ENCODE measurements at regions not wholly inside any gene's neighbourhood (a gene's known extent, or its start where the extent isn't known, plus 50 kb on each side); places are given as distances from the start of the nearest gene placed in this dataset.

DNA sequence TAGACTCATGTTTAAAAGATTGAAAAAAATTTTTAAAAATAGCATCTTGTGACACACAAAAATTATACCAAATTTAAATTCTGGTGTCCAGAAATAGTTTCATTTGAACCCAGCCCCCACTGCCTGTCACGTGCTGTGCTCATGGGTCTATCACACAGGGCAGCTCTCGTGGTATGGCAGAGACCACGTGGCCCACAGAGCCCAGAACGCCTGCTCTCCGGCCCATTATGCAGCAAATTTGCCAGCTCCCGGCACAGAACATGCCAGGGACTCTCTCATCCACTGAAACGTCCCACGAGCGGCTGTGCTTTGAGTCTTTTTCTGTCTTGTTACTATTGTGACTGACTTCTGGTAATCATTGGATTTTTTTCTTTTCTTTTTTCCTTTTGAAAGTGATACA, 224.3 kb downstream of the TTLL2 start:
- H3K4me3 ChIP-seq (ENCODE audit: low read depth, low read length), result no peak overlapping the region
- TF ChIP-seq POLR2A (IDR thresholded peaks at IDR 0.05; ENCODE audit: extremely low read depth, insufficient read length) (no peak), MYC (IDR thresholded peaks at IDR 0.05; ENCODE audit: low read depth, low read length) (no peak)
- TF ChIP-seq, protein P1, sequence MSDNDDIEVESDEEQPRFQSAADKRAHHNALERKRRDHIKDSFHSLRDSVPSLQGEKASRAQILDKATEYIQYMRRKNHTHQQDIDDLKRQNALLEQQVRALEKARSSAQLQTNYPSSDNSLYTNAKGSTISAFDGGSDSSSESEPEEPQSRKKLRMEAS (IDR thresholded peaks at IDR 0.05; ENCODE audit: low read depth, low read length), result 0 out of 2 replicates have a peak, but pooled peaks have one; percentile 18
- TF ChIP-seq, protein P2, sequence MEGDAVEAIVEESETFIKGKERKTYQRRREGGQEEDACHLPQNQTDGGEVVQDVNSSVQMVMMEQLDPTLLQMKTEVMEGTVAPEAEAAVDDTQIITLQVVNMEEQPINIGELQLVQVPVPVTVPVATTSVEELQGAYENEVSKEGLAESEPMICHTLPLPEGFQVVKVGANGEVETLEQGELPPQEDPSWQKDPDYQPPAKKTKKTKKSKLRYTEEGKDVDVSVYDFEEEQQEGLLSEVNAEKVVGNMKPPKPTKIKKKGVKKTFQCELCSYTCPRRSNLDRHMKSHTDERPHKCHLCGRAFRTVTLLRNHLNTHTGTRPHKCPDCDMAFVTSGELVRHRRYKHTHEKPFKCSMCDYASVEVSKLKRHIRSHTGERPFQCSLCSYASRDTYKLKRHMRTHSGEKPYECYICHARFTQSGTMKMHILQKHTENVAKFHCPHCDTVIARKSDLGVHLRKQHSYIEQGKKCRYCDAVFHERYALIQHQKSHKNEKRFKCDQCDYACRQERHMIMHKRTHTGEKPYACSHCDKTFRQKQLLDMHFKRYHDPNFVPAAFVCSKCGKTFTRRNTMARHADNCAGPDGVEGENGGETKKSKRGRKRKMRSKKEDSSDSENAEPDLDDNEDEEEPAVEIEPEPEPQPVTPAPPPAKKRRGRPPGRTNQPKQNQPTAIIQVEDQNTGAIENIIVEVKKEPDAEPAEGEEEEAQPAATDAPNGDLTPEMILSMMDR (IDR thresholded peaks at IDR 0.05; ENCODE audit: low read depth, low read length), result no peak
- no peak for DNase-seq (ENCODE audit: low read depth)

DNA sequence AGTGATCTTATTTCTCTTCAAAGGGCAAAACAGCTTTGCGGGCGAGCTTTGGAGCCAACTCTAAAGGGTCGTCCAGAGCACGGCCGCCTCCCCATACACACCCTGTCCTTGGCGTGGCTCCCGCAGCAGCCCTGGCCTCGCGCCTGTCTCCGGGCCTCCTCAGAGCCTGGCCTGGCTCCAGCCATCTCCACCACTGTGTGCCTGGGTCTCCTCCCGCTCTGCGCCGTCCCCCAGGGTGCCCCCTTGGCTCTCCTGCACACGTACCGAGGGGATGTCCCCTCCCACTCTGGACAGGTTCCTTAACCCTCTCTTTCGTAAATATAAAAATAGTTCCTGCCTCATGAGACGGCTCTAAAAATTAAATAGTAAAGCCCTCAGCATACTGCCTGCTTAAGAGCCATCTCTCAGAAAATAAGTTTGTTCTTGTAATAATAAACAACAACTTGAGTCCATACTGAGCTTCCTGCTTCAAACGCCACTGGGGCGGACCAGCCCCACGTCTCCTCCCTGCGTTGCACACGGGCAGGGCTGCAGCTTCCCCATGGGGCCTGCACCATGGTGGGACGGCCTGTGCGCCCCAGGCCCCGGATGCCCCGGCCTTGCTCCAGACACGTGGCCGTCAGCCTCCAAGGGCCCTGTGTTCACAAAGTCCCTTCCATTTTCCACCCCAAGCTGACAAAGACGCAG, 226.2 kb downstream of the TTLL2 start:
- H3K4me3 ChIP-seq (ENCODE audit: low read depth, low read length), result no peak overlapping the region
- TF ChIP-seq POLR2A (IDR thresholded peaks at IDR 0.05; ENCODE audit: extremely low read depth, insufficient read length), result no peak
- TF ChIP-seq MYC (IDR thresholded peaks at IDR 0.05; ENCODE audit: low read depth, low read length), result no peak
- TF ChIP-seq, protein P1 (IDR thresholded peaks at IDR 0.05; ENCODE audit: low read depth, low read length), result no peak
- TF ChIP-seq, protein P2 (IDR thresholded peaks at IDR 0.05; ENCODE audit: low read depth, low read length), result no peak
- no peak for DNase-seq (ENCODE audit: low read depth)

DNA sequence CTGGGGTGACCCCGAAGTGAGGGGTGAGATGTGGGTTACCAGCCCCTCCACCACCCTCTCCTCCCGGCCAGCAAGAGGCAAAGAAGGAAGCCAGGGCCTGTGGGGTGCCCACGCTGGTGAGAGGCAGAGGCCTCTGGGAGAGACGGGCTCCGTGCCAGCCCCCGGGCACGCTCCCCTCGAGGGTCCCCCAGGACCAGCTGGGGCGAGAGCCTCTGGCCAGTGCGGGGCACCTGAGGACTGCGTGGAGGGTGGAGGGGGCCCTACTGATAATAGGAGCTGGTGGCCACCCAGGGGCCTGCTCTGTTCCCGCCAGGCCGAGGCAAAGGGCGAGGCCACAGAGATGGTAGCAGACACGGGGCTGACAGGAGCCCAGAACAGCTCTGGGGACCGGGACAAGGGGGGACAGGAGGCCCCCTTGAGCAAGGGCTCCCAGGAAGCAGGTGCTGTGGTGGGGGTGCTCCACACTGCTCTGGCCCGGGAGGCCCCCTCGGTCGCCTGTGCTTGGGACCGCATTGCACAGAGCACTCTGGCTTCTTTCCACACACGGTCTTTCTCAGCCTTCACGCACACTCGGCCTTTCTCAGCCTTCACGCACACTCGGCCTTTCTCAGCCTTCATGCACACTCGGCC, 226.9 kb downstream of the TTLL2 start:
- TF ChIP-seq MYC (IDR thresholded peaks at IDR 0.05; ENCODE audit: low read depth, low read length) (no peak), POLR2A (IDR thresholded peaks at IDR 0.05; ENCODE audit: extremely low read depth, insufficient read length) (no peak)
- TF ChIP-seq, protein P2 (IDR thresholded peaks at IDR 0.05; ENCODE audit: low read depth, low read length), result no peak
- TF ChIP-seq, protein P1 (IDR thresholded peaks at IDR 0.05; ENCODE audit: low read depth, low read length), result no peak
- H3K4me3 ChIP-seq (ENCODE audit: low read depth, low read length), result no peak overlapping the region
- no peak for DNase-seq (ENCODE audit: low read depth)

DNA sequence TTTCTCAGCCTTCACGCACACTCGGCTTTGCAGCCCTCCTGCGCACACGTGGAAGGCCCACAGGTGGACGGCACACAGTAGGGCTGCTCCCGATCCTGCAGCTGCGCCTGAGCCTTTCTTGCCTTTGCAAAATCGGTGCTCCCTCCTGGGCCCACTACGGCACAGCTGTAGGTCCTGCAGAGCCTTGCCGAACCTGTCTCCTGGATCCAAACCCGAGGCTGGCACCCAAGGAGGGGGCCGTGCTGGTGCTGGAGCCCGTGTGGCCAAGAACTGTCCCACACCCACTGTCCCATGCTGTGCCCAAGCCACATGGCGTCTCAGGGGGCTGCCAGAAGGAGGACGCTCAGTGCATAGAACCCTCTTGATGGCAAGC, 227.4 kb downstream of the TTLL2 start:
- no peak for TF ChIP-seq POLR2A (IDR thresholded peaks at IDR 0.05; ENCODE audit: extremely low read depth, insufficient read length)
- TF ChIP-seq, protein P2 (IDR thresholded peaks at IDR 0.05; ENCODE audit: low read depth, low read length), result no peak
- TF ChIP-seq, protein P1 (IDR thresholded peaks at IDR 0.05; ENCODE audit: low read depth, low read length), result no peak
- no peak for DNase-seq (ENCODE audit: low read depth)
- no peak overlapping the region for H3K4me3 ChIP-seq (ENCODE audit: low read depth, low read length)

DNA sequence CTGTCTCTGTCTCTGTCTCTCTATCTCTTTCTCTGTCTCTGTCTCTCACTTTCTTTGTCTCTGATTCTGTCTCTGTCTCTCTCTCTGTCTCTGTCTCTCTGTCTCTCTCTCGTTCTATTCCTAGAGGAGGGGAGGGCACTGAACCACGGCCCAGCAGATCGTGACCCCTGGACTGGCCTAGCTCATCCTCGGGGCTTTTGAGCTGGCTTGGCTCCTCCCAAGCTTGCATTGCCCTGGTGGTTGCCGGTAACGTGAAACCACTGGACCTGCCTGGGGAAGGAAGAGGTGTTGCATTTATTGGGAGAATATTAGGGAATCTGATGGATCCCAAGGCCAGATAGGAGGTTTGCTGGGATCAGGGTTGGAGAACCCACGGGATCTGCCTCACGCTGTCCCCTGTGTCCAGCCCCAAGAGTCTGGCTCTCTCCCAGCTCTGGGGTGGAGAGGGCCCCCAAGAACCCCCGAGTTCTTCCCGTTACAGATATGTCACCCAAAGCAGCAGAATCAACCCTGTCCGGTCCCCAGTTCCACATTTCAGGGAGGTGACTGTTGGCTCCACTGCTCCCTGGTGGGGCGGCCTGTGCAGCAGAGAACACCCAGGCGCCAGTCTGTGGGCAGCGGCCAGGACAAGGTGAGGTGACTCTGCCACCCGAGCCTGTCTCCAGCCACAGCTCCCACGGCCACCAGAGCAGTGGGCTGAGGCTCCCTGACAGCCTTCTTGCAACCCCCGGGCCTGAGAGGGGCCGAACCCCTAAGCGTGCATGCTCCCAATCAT, 228.3 kb downstream of the TTLL2 start:
- DNase-seq (ENCODE audit: low read depth), result no peak
- TF ChIP-seq MYC (IDR thresholded peaks at IDR 0.05; ENCODE audit: low read depth, low read length) (no peak), POLR2A (IDR thresholded peaks at IDR 0.05; ENCODE audit: extremely low read depth, insufficient read length) (no peak)
- TF ChIP-seq, protein P2 (IDR thresholded peaks at IDR 0.05; ENCODE audit: low read depth, low read length), result no peak
- TF ChIP-seq, protein P1 (IDR thresholded peaks at IDR 0.05; ENCODE audit: low read depth, low read length), result no peak

More for the DNA sequence above, 228.3 kb downstream of the TTLL2 start:
- H3K4me3 ChIP-seq (ENCODE audit: low read depth, low read length), result no peak overlapping the region

All from NB4 (cell line).